H1 (cell line): ENCODE measurements at regions not wholly inside any gene's neighbourhood (a gene's known extent, or its start where the extent isn't known, plus 50 kb on each side); places are given as distances from the start of the nearest gene placed in this dataset.

Experiments
- CTCF ChIA-PET: fragments of 300-600 bp; sonication (Branson Sonifier 250); formaldehyde crosslinking; loops from one replicate; lab custom pipeline; 2021; ENCODE audit not compliant: partially characterized antibody; lab: Charles Lee
- POLR2A ChIA-PET: fragments of 300-600 bp; sonication (Branson Sonifier 250); formaldehyde crosslinking; loops from one replicate; lab custom pipeline; 2021; ENCODE audit warnings: inconsistent platforms; ENCODE audit not compliant: partially characterized antibody; lab: Charles Lee
- DNase-seq, 2 experiments: peaks; one replicate each; pipeline versions ENCODE4 v3.0.0 to v3.0.0-alpha.2; 2010 to 2022; ENCODE audit warnings: low spot score in 2 of 2, low read depth in 1 of 2, mixed read lengths in 1 of 2
- FAIRE-seq: peaks from 2 replicates; lab custom pipeline; 2011; peaks lifted over from hg19 to GRCh38; lab: Jason Lieb, UNC
- H2AFZ ChIP-seq: 2 replicates; pipeline ENCODE4 v1.8.1; 2012; ENCODE audit warnings: low read length, inconsistent platforms
- H2AK5ac ChIP-seq: 2 replicates; pipeline ENCODE4 v1.6.1; 2013; ENCODE audit warnings: low read depth, low read length
- H2BK120ac ChIP-seq: replicated peaks from 2 replicates; pipeline ENCODE3; 2013; ENCODE audit warnings: low read depth, low read length, inconsistent platforms
- H2BK12ac ChIP-seq: 2 replicates; pipeline ENCODE4 v1.6.1; 2013; ENCODE audit warnings: low read depth, low read length
- H2BK15ac ChIP-seq: 2 replicates; pipeline ENCODE4 v1.6.1; 2013; ENCODE audit warnings: low read length
- H2BK20ac ChIP-seq: 2 replicates; pipeline ENCODE4 v1.6.1; 2013; ENCODE audit warnings: low read length
- H2BK5ac ChIP-seq: 2 replicates; pipeline ENCODE4 v1.6.1; 2013; ENCODE audit warnings: low read depth, low read length
- H3K14ac ChIP-seq: 2 replicates; pipeline ENCODE4 v1.6.1; 2013; ENCODE audit warnings: inconsistent platforms; ENCODE audit not compliant: insufficient read length
- H3K18ac ChIP-seq: 2 replicates; pipeline ENCODE4 v1.6.1; 2013; ENCODE audit warnings: low read length; ENCODE audit errors: extremely low read depth
- H3K23ac ChIP-seq: 2 replicates; pipeline ENCODE4 v1.6.1; 2013; ENCODE audit warnings: inconsistent platforms; ENCODE audit not compliant: insufficient read length
- H3K23me2 ChIP-seq: 2 replicates; pipeline ENCODE4 v1.6.1; 2013; ENCODE audit warnings: low read depth, low read length
- H3K27ac ChIP-seq: 2 replicates; pipeline ENCODE4 v1.6.1; 2011; ENCODE audit warnings: low read depth, low read length, inconsistent platforms
- H3K27me3 ChIP-seq, 4 experiments: replicated peaks in 1 of 4; 1 replicate in 1 of 4; 2 replicates in 3 of 4; pipeline versions ENCODE4 v1.6.1 to v1.8.1; 2011 to 2013; ENCODE audit warnings: low read length in 3 of 4, mild to moderate bottlenecking in 3 of 4, inconsistent platforms in 2 of 4, mixed read lengths in 2 of 4, moderate library complexity in 1 of 4; ENCODE audit not compliant: control insufficient read depth in 3 of 4, insufficient read depth in 3 of 4; ENCODE audit errors: extremely low read depth in 1 of 4
- H3K36me3 ChIP-seq, 4 experiments: 2 replicates each; pipeline versions ENCODE4 v1.6.1 to v1.8.1; 2011 to 2013; ENCODE audit warnings: mild to moderate bottlenecking in 4 of 4, low read length in 3 of 4, moderate library complexity in 2 of 4, control low read depth in 1 of 4, inconsistent platforms in 1 of 4; ENCODE audit not compliant: insufficient read depth in 4 of 4, control insufficient read depth in 2 of 4
- H3K4ac ChIP-seq: replicated peaks from 2 replicates; pipeline ENCODE3; 2013; ENCODE audit warnings: low read length, low read depth, mixed read lengths, inconsistent platforms; ENCODE audit not compliant: insufficient read length
- H3K4me1 ChIP-seq, 4 experiments: replicated peaks in 1 of 4; 1 replicate in 1 of 4; 2 replicates in 3 of 4; pipeline versions ENCODE4 v1.6.1 to v1.8.1; 2011 to 2013; ENCODE audit warnings: low read length in 3 of 4, inconsistent platforms in 2 of 4, mixed read lengths in 1 of 4; ENCODE audit not compliant: insufficient read depth in 4 of 4, control insufficient read depth in 3 of 4
- H3K4me2 ChIP-seq, 2 experiments: 2 replicates each; pipeline versions ENCODE4 v1.6.1 to v1.8.1; 2011 to 2013; ENCODE audit warnings: low read depth in 2 of 2, low read length in 2 of 2, control low read depth in 1 of 2, inconsistent platforms in 1 of 2, mild to moderate bottlenecking in 1 of 2; ENCODE audit not compliant: insufficient read depth in 1 of 2
- H3K4me3 ChIP-seq, 4 experiments: fragments of 200-600, 300-600 bp in 1 of 4; sonication (generic), shearing (Covaris generic), sonication (Bioruptor Twin) in 1 of 4; 2 replicates each; pipeline versions ENCODE4 v1.5.1 to v1.8.1; 2011 to 2016; ENCODE audit warnings: low read length in 4 of 4, low read depth in 3 of 4, control low read depth in 2 of 4, inconsistent platforms in 2 of 4, mild to moderate bottlenecking in 2 of 4, mixed read lengths in 1 of 4, moderate library complexity in 1 of 4; ENCODE audit not compliant: insufficient read depth in 2 of 4; ENCODE audit errors: extremely low read depth in 1 of 4
- H3K56ac ChIP-seq: replicated peaks from 2 replicates; pipeline ENCODE3; 2013; ENCODE audit warnings: low read depth, mild to moderate bottlenecking, mixed read lengths, low read length, inconsistent platforms; ENCODE audit not compliant: insufficient read length
- H3K79me1 ChIP-seq: 2 replicates; pipeline ENCODE4 v1.6.1; 2013; ENCODE audit warnings: low read depth, low read length, control low read depth
- H3K79me2 ChIP-seq, 2 experiments: 2 replicates each; pipeline versions ENCODE4 v1.6.1 to v1.8.1; 2012 to 2013; ENCODE audit warnings: low read length in 2 of 2, mild to moderate bottlenecking in 2 of 2, inconsistent platforms in 1 of 2; ENCODE audit not compliant: insufficient read depth in 2 of 2, control insufficient read depth in 1 of 2
- H3K9ac ChIP-seq, 4 experiments: replicated peaks in 1 of 4; 1 replicate in 1 of 4; 2 replicates in 3 of 4; pipeline versions ENCODE4 v1.6.1 to v1.8.1; 2011 to 2013; ENCODE audit warnings: low read depth in 3 of 4, low read length in 3 of 4, control low read depth in 2 of 4, mild to moderate bottlenecking in 2 of 4, moderate library complexity in 2 of 4, inconsistent platforms in 1 of 4; ENCODE audit errors: extremely low read depth in 1 of 4
- H3K9me3 ChIP-seq, 2 experiments: 2 replicates each; pipeline versions ENCODE4 v1.6.1 to v1.8.1; 2012 to 2013; ENCODE audit warnings: mild to moderate bottlenecking in 2 of 2, moderate library complexity in 2 of 2, control low read depth in 1 of 2, inconsistent platforms in 1 of 2, low read depth in 1 of 2, low read length in 1 of 2, mixed read lengths in 1 of 2; ENCODE audit not compliant: insufficient read depth in 2 of 2
- H4K20me1 ChIP-seq, 2 experiments: replicated peaks in 1 of 2; 2 replicates each; pipeline versions ENCODE3 to v1.8.1; 2011 to 2013; ENCODE audit warnings: inconsistent platforms in 2 of 2, low read length in 2 of 2, mild to moderate bottlenecking in 1 of 2; ENCODE audit not compliant: insufficient read depth in 2 of 2, control insufficient read depth in 1 of 2
- H4K5ac ChIP-seq: 2 replicates; pipeline ENCODE4 v1.6.1; 2013; ENCODE audit warnings: low read length, low read depth, mixed read lengths, inconsistent platforms; ENCODE audit not compliant: insufficient read length
- H4K8ac ChIP-seq: 2 replicates; pipeline ENCODE4 v1.8.0; 2013; ENCODE audit warnings: mild to moderate bottlenecking, moderate library complexity, low read length, inconsistent platforms; ENCODE audit not compliant: insufficient read depth; ENCODE audit errors: extremely low read depth
- H4K91ac ChIP-seq: replicated peaks from 2 replicates; pipeline ENCODE3; 2013; ENCODE audit warnings: low read length, mixed read lengths, inconsistent platforms; ENCODE audit not compliant: insufficient read length
- ATF3 ChIP-seq: IDR thresholded peaks from 2 replicates; pipeline ENCODE4 v1.6.1; 2011; ENCODE audit warnings: low read depth, mild to moderate bottlenecking, low read length; ENCODE audit not compliant: insufficient read depth
- BCL11A ChIP-seq, 2 experiments: IDR thresholded peaks; one replicate each; pipeline ENCODE4 v1.6.1; 2011; ENCODE audit warnings: low read depth in 2 of 2, low read length in 2 of 2, mild to moderate bottlenecking in 2 of 2
- BRCA1 ChIP-seq: IDR thresholded peaks from 2 replicates; pipeline ENCODE4 v1.6.1; 2012; ENCODE audit warnings: low read depth, low read length, improper control_type of control experiment
- CBX8 ChIP-seq: fragments of 300-800, 300-1000 bp; sonication (generic); IDR thresholded peaks from 2 replicates; pipeline ENCODE4 v1.7.1; 2016; ENCODE audit warnings: low read depth, low read length, borderline replicate concordance
- CEBPB ChIP-seq: IDR thresholded peaks from 2 replicates; pipeline ENCODE4 v1.6.1; 2012; ENCODE audit warnings: low read depth, low read length
- CREB1 ChIP-seq: IDR thresholded peaks from 2 replicates; pipeline ENCODE4 v1.6.1; 2012; ENCODE audit warnings: inconsistent platforms
- E2F6 ChIP-seq: IDR thresholded peaks from 2 replicates; pipeline ENCODE4 v1.6.1; 2012; ENCODE audit warnings: inconsistent platforms
- FOSL1 ChIP-seq: IDR thresholded peaks from 2 replicates; pipeline ENCODE4 v1.6.1; 2011; ENCODE audit warnings: mild to moderate bottlenecking, low read depth, low read length, moderate library complexity; ENCODE audit not compliant: insufficient read depth
- GTF2F1 ChIP-seq: IDR thresholded peaks from 2 replicates; pipeline ENCODE4 v1.6.1; 2012; ENCODE audit warnings: low read depth, low read length, improper control_type of control experiment, borderline replicate concordance
- NANOG ChIP-seq: IDR thresholded peaks from 2 replicates; pipeline ENCODE4 v1.6.1; 2011; ENCODE audit warnings: low read length, low read depth, mild to moderate bottlenecking, inconsistent platforms; ENCODE audit not compliant: insufficient read depth, poor library complexity, severe bottlenecking
- PHF8 ChIP-seq: fragments of 200-600 bp; sonication (generic); conservative IDR thresholded peaks from 2 replicates; pipeline ENCODE4 v1.7.1; 2012; ENCODE audit warnings: low read depth, mild to moderate bottlenecking, inconsistent platforms, low read length, moderate library complexity
- POLR2A ChIP-seq, 2 experiments: IDR thresholded peaks; 1 replicate in 1 of 2; 2 replicates in 1 of 2; pipeline ENCODE4 v1.6.1; 2011; ENCODE audit warnings: low read depth in 2 of 2, low read length in 2 of 2, mild to moderate bottlenecking in 2 of 2; ENCODE audit errors: control extremely low read depth in 1 of 2
- TAF1 ChIP-seq: IDR thresholded peaks from 2 replicates; pipeline ENCODE4 v1.6.1; 2011; ENCODE audit warnings: mild to moderate bottlenecking, low read depth, low read length
- ZNF274 ChIP-seq: IDR thresholded peaks from 2 replicates; pipeline ENCODE4 v1.7.0; 2012; ENCODE audit warnings: low read length, borderline replicate concordance; ENCODE audit errors: extremely low read depth
- WGBS, 2 experiments: shearing (Covaris generic) in 1 of 2; methylation state at CpG; one replicate each; pipeline versions ENCODE4 v1.1.6 to v1.1.7; 2013 to 2015; ENCODE audit warnings: low lambda C conversion rate in 2 of 2, mixed read lengths in 2 of 2, inconsistent platforms in 1 of 2, low coverage in 1 of 2, missing lambda C conversion rate in 1 of 2; ENCODE audit not compliant: insufficient replicate concordance in 2 of 2, insufficient coverage in 1 of 2, insufficient read length in 1 of 2; ENCODE audit errors: extremely low coverage in 1 of 2, missing lambda C conversion rate in 1 of 2; 5-methylcytosine and 5-hydroxymethylcytosine counted together

- H3K23ac ChIP-seq = no peak overlapping the region
- peaks cover 2% of the 10 kb centered on the region; the same call in 1 of the 2 replicates for H3K23me2 ChIP-seq
- H3K27me3 ChIP-seq = no peaks in the 10 kb centered on the region
- no peak overlapping the region for H2BK12ac ChIP-seq
- H4K5ac ChIP-seq = no peak overlapping the region
- H4K8ac ChIP-seq = no peak overlapping the region
- H2BK20ac ChIP-seq = no peak overlapping the region
- H3K36me3 ChIP-seq = no peaks in the 10 kb centered on the region
- CTCF ChIA-PET = interaction anchor here (0.8 to 3.2 kb wide), 2 partner anchors 12 to 268 kb away, joined by 3 to 13 read pairs; no protein-coding TSS in a partner anchor
- 93% methylated on average over 3 of the region's 3 CpGs; no CpG with 5 or more reads in 1 of the 2 experiments for whole genome bisulfite sequencing, 2 experiments
- DNase-seq (no peak), FAIRE-seq (no peak)
- H3K4me3 ChIP-seq = no peak overlapping the region
- H3K18ac ChIP-seq = no peak overlapping the region
- no peak overlapping the region for H3K27ac ChIP-seq
- no peak overlapping the region for H4K91ac ChIP-seq
- no peak overlapping the region for H2AFZ ChIP-seq
- peak overlapping the region; percentile 42; the same call in 1 of the 2 replicates for H2AK5ac ChIP-seq
- no peaks in the 10 kb centered on the region for H3K79me2 ChIP-seq
- no peak overlapping the region for H2BK5ac ChIP-seq
- no peak overlapping the region for H3K14ac ChIP-seq
- H3K9ac ChIP-seq = no peak overlapping the region
- POLR2A ChIA-PET = no interaction called here
- H3K9me3 ChIP-seq = peaks cover 9 to 12% of the 10 kb centered on the region in 2 experiments; a peak in 2 of 4 replicates
- no peak overlapping the region for H3K4me2 ChIP-seq
- no peaks in the 10 kb centered on the region for H3K79me1 ChIP-seq
- H3K56ac ChIP-seq = no peak overlapping the region
- H2BK15ac ChIP-seq = no peak overlapping the region
- no peak overlapping the region for H3K4ac ChIP-seq
- no peak overlapping the region for H2BK120ac ChIP-seq
- H3K4me1 ChIP-seq = no peaks in the 10 kb centered on the region
- H4K20me1 ChIP-seq = peaks cover 0 to 1% of the 10 kb centered on the region in 2 experiments
- TF ChIP-seq POLR2A (IDR thresholded peaks at IDR 0.05; ENCODE audit: control extremely low read depth in 1 of 2, low read depth in 2 of 2, low read length in 2 of 2) (no peak), ATF3 (no peak), TAF1 (no peak), FOSL1 (no peak), CEBPB (no peak), E2F6 (no peak), NANOG (no peak), GTF2F1 (no peak), CREB1 (no peak), BRCA1 (no peak), CBX8 (no peak), ZNF274 (no peak), PHF8 (no peak), BCL11A (IDR thresholded peaks at IDR 0.05; ENCODE audit: low read depth in 2 of 2, low read length in 2 of 2) (no peak)
Observed at GRCh38 chr20:48352628-48353027, 475.2 kb downstream of the PREX1 start.
